WTC11 (cell line): ENCODE measurements at regions not wholly inside any gene's neighbourhood (a gene's known extent, or its start where the extent isn't known, plus 50 kb on each side); places are given as distances from the start of the nearest gene placed in this dataset.

Source experiments
- ATAC-seq: fragments of 200-7000 bp; cut with Tn5 transposase; 2 replicates; pipeline ENCODE4 v1.10.0; 2021; ENCODE audit warnings: mild to moderate bottlenecking, moderate library complexity
- CTCF ChIA-PET: fragments of 300-600 bp; sonication (Branson Sonifier 250); formaldehyde crosslinking; loops from one replicate; lab custom pipeline; 2021; ENCODE audit warnings: antibody characterized with exemption; lab: Charles Lee
- POLR2A ChIA-PET: fragments of 350-600 bp; sonication (Branson Sonifier 250); formaldehyde crosslinking; loops from one replicate; lab custom pipeline; 2021; ENCODE audit warnings: antibody characterized with exemption; lab: Charles Lee
- DNase-seq: peaks from one replicate; pipeline ENCODE4 v3.0.0; 2021; ENCODE audit warnings: low spot score
- H3K27ac Mint-ChIP-seq: 2 replicates; pipeline ENCODE4 v1.8.0; 2021; ENCODE audit warnings: mixed read lengths
- H3K27me3 Mint-ChIP-seq: 2 replicates; pipeline ENCODE4 v1.8.0; 2021; ENCODE audit warnings: low read depth, mild to moderate bottlenecking, moderate library complexity, mixed read lengths
- H3K36me3 Mint-ChIP-seq: 2 replicates; pipeline ENCODE4 v1.8.0; 2021; ENCODE audit warnings: mixed read lengths
- H3K4me1 Mint-ChIP-seq: 2 replicates; pipeline ENCODE4 v1.8.0; 2022; ENCODE audit warnings: mixed read lengths
- H3K4me3 Mint-ChIP-seq: 2 replicates; pipeline ENCODE4 v1.8.0; 2021; ENCODE audit warnings: mild to moderate bottlenecking, moderate library complexity, mixed read lengths
- H3K9me3 Mint-ChIP-seq: 2 replicates; pipeline ENCODE4 v1.8.0; 2021; ENCODE audit warnings: mixed read lengths
- ATF2 ChIP-seq: sonication (generic); formaldehyde crosslinking; IDR thresholded peaks from 2 replicates; pipeline ENCODE4 v1.8.1; 2022; ENCODE audit warnings: low read depth, missing genetic modification reagents, borderline replicate concordance
- CREM ChIP-seq: sonication (generic); formaldehyde crosslinking; IDR thresholded peaks from 2 replicates; pipeline ENCODE4 v1.8.1; 2022; ENCODE audit warnings: mild to moderate bottlenecking, missing genetic modification reagents, moderate library complexity
- ELF4 ChIP-seq: sonication (generic); formaldehyde crosslinking; IDR thresholded peaks from 2 replicates; pipeline ENCODE4 v1.8.1; 2022; ENCODE audit warnings: low read depth, mild to moderate bottlenecking, moderate library complexity, missing genetic modification reagents
- FOXK1 ChIP-seq: sonication (generic); formaldehyde crosslinking; IDR thresholded peaks from 2 replicates; pipeline ENCODE4 v1.8.0; 2022; ENCODE audit warnings: mild to moderate bottlenecking, moderate library complexity, missing genetic modification reagents
- GRHL2 ChIP-seq: fragments of 250-450 bp; sonication (Bioruptor Pico); IDR thresholded peaks from 2 replicates; pipeline ENCODE4 v1.8.0; 2022; ENCODE audit warnings: mild to moderate bottlenecking, moderate library complexity; ENCODE audit not compliant: insufficient replicate concordance, severe bottlenecking
- JUN ChIP-seq: sonication (generic); formaldehyde crosslinking; IDR thresholded peaks from 2 replicates; pipeline ENCODE4 v1.8.0; 2023; ENCODE audit warnings: mild to moderate bottlenecking, missing genetic modification reagents
- KAT7 ChIP-seq: sonication (generic); formaldehyde crosslinking; IDR thresholded peaks from 2 replicates; pipeline ENCODE4 v1.8.1; 2023; ENCODE audit warnings: missing genetic modification reagents, mild to moderate bottlenecking, borderline replicate concordance
- MYBL2 ChIP-seq: sonication (generic); formaldehyde crosslinking; IDR thresholded peaks from 2 replicates; pipeline ENCODE4 v1.8.1; 2023; ENCODE audit warnings: mild to moderate bottlenecking, moderate library complexity, missing genetic modification reagents
- NFATC4 ChIP-seq: fragments of 250-450 bp; sonication (Bioruptor Pico); IDR thresholded peaks from 2 replicates; pipeline ENCODE4 v1.9.0; 2021; ENCODE audit warnings: mild to moderate bottlenecking
- NR1H2 ChIP-seq: sonication (generic); formaldehyde crosslinking; IDR thresholded peaks from 2 replicates; pipeline ENCODE4 v1.9.0; 2021; ENCODE audit warnings: mild to moderate bottlenecking, moderate library complexity, missing genetic modification reagents
- OVOL2 ChIP-seq: fragments of 250-450 bp; sonication (Bioruptor Pico); IDR thresholded peaks from 2 replicates; pipeline ENCODE4 v1.9.0; 2021; ENCODE audit warnings: mild to moderate bottlenecking, borderline replicate concordance
- ZNF219 ChIP-seq: sonication (generic); formaldehyde crosslinking; IDR thresholded peaks from 2 replicates; pipeline ENCODE4 v1.8.0; 2023; ENCODE audit warnings: missing genetic modification reagents, mild to moderate bottlenecking, borderline replicate concordance
- ZNF396 ChIP-seq: fragments of 250-450 bp; sonication (Bioruptor Pico); IDR thresholded peaks from 2 replicates; pipeline ENCODE4 v1.8.0; 2021; ENCODE audit warnings: mild to moderate bottlenecking, moderate library complexity, borderline replicate concordance
- TF ChIP-seq, protein P1 (sequence below): fragments of 250-450 bp; sonication (Bioruptor Pico); IDR thresholded peaks from 2 replicates; pipeline ENCODE4 v1.9.0; 2021; ENCODE audit warnings: mild to moderate bottlenecking
- TF ChIP-seq, protein P2 (sequence below): sonication (generic); formaldehyde crosslinking; IDR thresholded peaks from 2 replicates; pipeline ENCODE4 v1.8.1; 2022; ENCODE audit warnings: mild to moderate bottlenecking, missing genetic modification reagents, moderate library complexity, borderline replicate concordance
- TF ChIP-seq, protein P3 (sequence below): sonication (generic); formaldehyde crosslinking; IDR thresholded peaks from 2 replicates; pipeline ENCODE4 v1.8.1; 2023; ENCODE audit warnings: mild to moderate bottlenecking, missing genetic modification reagents

GRCh38 chr5:128667152-128667551 is 129.1 kb upstream of the FBN2 start (continued):
- TF ChIP-seq, protein P1, sequence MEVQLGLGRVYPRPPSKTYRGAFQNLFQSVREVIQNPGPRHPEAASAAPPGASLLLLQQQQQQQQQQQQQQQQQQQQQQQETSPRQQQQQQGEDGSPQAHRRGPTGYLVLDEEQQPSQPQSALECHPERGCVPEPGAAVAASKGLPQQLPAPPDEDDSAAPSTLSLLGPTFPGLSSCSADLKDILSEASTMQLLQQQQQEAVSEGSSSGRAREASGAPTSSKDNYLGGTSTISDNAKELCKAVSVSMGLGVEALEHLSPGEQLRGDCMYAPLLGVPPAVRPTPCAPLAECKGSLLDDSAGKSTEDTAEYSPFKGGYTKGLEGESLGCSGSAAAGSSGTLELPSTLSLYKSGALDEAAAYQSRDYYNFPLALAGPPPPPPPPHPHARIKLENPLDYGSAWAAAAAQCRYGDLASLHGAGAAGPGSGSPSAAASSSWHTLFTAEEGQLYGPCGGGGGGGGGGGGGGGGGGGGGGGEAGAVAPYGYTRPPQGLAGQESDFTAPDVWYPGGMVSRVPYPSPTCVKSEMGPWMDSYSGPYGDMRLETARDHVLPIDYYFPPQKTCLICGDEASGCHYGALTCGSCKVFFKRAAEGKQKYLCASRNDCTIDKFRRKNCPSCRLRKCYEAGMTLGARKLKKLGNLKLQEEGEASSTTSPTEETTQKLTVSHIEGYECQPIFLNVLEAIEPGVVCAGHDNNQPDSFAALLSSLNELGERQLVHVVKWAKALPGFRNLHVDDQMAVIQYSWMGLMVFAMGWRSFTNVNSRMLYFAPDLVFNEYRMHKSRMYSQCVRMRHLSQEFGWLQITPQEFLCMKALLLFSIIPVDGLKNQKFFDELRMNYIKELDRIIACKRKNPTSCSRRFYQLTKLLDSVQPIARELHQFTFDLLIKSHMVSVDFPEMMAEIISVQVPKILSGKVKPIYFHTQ (CRISPR knock-in tag): no peak
- TF ChIP-seq ZNF396 (CRISPR knock-in tag): no peak
- no peak for TF ChIP-seq ZNF219 (CRISPR knock-in tag)
- no peak for TF ChIP-seq FOXK1 (CRISPR knock-in tag)
- TF ChIP-seq ELF4 (CRISPR knock-in tag): no peak
- TF ChIP-seq NR1H2: no peak
- TF ChIP-seq, protein P2, sequence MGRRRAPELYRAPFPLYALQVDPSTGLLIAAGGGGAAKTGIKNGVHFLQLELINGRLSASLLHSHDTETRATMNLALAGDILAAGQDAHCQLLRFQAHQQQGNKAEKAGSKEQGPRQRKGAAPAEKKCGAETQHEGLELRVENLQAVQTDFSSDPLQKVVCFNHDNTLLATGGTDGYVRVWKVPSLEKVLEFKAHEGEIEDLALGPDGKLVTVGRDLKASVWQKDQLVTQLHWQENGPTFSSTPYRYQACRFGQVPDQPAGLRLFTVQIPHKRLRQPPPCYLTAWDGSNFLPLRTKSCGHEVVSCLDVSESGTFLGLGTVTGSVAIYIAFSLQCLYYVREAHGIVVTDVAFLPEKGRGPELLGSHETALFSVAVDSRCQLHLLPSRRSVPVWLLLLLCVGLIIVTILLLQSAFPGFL: no peak

GRCh38 chr5:128667751-128668150 is 129.7 kb upstream of the FBN2 start:
- CTCF ChIA-PET: interaction anchor here (0.6 to 1.2 kb wide), 5 partner anchors 11 to 176 kb away, joined by 3 to 5 read pairs (median 4); no protein-coding TSS in a partner anchor
- Mint-ChIP-seq H3K36me3 (no peaks in the 10 kb centered on the region), H3K4me3 (no peak overlapping the region), H3K27ac (no peak overlapping the region), H3K27me3 (no peaks in the 10 kb centered on the region), H3K4me1 (peaks cover 18% of the 10 kb centered on the region), H3K9me3 (no peaks in the 10 kb centered on the region)
- POLR2A ChIA-PET: no interaction called here
- TF ChIP-seq, protein P1 (CRISPR knock-in tag): no peak
- TF ChIP-seq KAT7 (CRISPR knock-in tag) (no peak), GRHL2 (CRISPR knock-in tag) (no peak), JUN (CRISPR knock-in tag) (no peak), NFATC4 (CRISPR knock-in tag) (no peak), MYBL2 (CRISPR knock-in tag) (no peak), NR1H2 (no peak), ZNF219 (CRISPR knock-in tag) (no peak), ATF2 (CRISPR knock-in tag) (no peak), CREM (CRISPR knock-in tag) (no peak), ZNF396 (CRISPR knock-in tag) (no peak), OVOL2 (CRISPR knock-in tag) (no peak)
- TF ChIP-seq, protein P3, sequence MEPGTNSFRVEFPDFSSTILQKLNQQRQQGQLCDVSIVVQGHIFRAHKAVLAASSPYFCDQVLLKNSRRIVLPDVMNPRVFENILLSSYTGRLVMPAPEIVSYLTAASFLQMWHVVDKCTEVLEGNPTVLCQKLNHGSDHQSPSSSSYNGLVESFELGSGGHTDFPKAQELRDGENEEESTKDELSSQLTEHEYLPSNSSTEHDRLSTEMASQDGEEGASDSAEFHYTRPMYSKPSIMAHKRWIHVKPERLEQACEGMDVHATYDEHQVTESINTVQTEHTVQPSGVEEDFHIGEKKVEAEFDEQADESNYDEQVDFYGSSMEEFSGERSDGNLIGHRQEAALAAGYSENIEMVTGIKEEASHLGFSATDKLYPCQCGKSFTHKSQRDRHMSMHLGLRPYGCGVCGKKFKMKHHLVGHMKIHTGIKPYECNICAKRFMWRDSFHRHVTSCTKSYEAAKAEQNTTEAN (CRISPR knock-in tag): no peak
- ATAC-seq: no peak
- DNase-seq: no peak
